GM04504 (cell line): ENCODE measurements at regions not wholly inside any gene's neighbourhood (a gene's known extent, or its start where the extent isn't known, plus 50 kb on each side); places are given as distances from the start of the nearest gene placed in this dataset.

Source experiments
- DNase-seq: peaks from one replicate; pipeline ENCODE4 v3.0.0-alpha.2; 2012; ENCODE audit warnings: low read depth

GRCh38 chr10:117638200-117638599 lies 95.7 kb downstream of the EMX2 start:
- no peak for DNase-seq

- no peak for DNase-seq
Observed at GRCh38 chr10:117638664-117639200, 96.2 kb downstream of the EMX2 start.

GRCh38 chr10:117640406-117640805 lies 97.9 kb downstream of the EMX2 start:
- DNase-seq: no peak

- no peak for DNase-seq
Observed at GRCh38 chr10:117646718-117647117, 104.2 kb downstream of the EMX2 start.

- DNase-seq: peak; percentile 70
Observed at GRCh38 chr10:117647306-117647705, 104.8 kb downstream of the EMX2 start.

GRCh38 chr10:117651121-117651520 lies 108.6 kb downstream of the EMX2 start:
- DNase-seq: no peak

- DNase-seq: no peak
Observed at GRCh38 chr10:117652228-117653169, 110.0 kb downstream of the EMX2 start.

- DNase-seq: peak; percentile 92
Observed at GRCh38 chr10:117653170-117653515, 110.6 kb downstream of the EMX2 start.

GRCh38 chr10:117654105-117654504 lies 111.6 kb downstream of the EMX2 start:
- DNase-seq: no peak

GRCh38 chr10:117656385-117657367 lies 114.1 kb downstream of the EMX2 start:
- no peak for DNase-seq

- DNase-seq: no peak
Observed at GRCh38 chr10:117661316-117661715, 118.8 kb downstream of the EMX2 start.

GRCh38 chr10:117662126-117662525 lies 119.6 kb downstream of the EMX2 start:
- peak; percentile 25 for DNase-seq

GRCh38 chr10:117662751-117663540 lies 120.4 kb downstream of the EMX2 start:
- no peak for DNase-seq

- peak; percentile 94 for DNase-seq
Observed at GRCh38 chr10:117663750-117664149, 121.2 kb downstream of the EMX2 start.

GRCh38 chr10:117664288-117664687 lies 121.7 kb downstream of the EMX2 start:
- no peak for DNase-seq

- no peak for DNase-seq
Observed at GRCh38 chr10:117666166-117666565, 123.6 kb downstream of the EMX2 start.

GRCh38 chr10:117666965-117667364 lies 124.4 kb downstream of the EMX2 start:
- no peak for DNase-seq

GRCh38 chr10:117667831-117668230 lies 125.3 kb downstream of the EMX2 start:
- DNase-seq: no peak

- no peak for DNase-seq
Observed at GRCh38 chr10:117668327-117669008, 125.9 kb downstream of the EMX2 start.

GRCh38 chr10:117669122-117669521 lies 126.6 kb downstream of the EMX2 start:
- no peak for DNase-seq
